ENCODE measurements at regions not wholly inside any gene's neighbourhood (a gene's known extent, or its start where the extent isn't known, plus 50 kb on each side); places are given as distances from the start of the nearest gene placed in this dataset.

DNA sequence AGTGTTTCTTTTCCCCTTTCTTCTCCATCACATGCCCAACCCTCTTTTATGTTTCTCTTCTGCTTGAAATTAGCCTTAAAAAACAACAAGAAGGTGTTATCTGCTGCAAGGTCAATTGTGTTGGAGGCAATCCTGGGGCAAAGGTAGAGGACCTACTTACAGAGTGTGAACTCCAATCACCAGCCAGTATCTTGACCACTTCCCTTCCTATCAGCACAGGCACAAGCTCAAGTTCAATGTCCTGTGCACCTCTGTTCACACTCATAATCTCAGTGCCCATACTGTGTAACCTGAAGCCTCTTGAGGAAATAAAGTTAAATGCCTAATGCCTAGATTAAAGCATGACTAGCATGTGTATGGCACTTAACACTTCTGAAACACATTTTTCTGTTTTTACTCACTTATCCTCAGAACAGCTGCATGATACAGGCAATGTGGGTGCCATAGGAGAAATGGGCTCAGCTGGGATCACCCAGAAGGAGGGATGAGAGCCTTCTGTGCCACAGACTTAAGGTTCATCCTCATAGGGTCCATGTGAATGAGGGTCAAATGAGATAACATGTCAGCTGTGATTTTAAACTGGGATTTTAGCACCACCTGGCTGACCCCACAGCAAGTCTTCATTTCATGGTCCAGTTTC, 701.5 kb downstream of the BCL11A start:
- Histone ChIP-seq H3K36me3 (ENCODE audit: control insufficient read depth, insufficient read depth, low read length) (no peaks in the 10 kb centered on the region), H3K27me3 (ENCODE audit: control insufficient read depth, insufficient read depth, low read length) (no peaks in the 10 kb centered on the region), H3K4me3 (ENCODE audit: low read depth, low read length) (no peak overlapping the region)
- DNase-seq (ENCODE audit: low read depth), result no peak
- TF ChIP-seq, protein P1, sequence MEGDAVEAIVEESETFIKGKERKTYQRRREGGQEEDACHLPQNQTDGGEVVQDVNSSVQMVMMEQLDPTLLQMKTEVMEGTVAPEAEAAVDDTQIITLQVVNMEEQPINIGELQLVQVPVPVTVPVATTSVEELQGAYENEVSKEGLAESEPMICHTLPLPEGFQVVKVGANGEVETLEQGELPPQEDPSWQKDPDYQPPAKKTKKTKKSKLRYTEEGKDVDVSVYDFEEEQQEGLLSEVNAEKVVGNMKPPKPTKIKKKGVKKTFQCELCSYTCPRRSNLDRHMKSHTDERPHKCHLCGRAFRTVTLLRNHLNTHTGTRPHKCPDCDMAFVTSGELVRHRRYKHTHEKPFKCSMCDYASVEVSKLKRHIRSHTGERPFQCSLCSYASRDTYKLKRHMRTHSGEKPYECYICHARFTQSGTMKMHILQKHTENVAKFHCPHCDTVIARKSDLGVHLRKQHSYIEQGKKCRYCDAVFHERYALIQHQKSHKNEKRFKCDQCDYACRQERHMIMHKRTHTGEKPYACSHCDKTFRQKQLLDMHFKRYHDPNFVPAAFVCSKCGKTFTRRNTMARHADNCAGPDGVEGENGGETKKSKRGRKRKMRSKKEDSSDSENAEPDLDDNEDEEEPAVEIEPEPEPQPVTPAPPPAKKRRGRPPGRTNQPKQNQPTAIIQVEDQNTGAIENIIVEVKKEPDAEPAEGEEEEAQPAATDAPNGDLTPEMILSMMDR (IDR thresholded peaks at IDR 0.05; ENCODE audit: insufficient read depth, low read length, poor library complexity, severe bottlenecking), result no peak

DNA sequence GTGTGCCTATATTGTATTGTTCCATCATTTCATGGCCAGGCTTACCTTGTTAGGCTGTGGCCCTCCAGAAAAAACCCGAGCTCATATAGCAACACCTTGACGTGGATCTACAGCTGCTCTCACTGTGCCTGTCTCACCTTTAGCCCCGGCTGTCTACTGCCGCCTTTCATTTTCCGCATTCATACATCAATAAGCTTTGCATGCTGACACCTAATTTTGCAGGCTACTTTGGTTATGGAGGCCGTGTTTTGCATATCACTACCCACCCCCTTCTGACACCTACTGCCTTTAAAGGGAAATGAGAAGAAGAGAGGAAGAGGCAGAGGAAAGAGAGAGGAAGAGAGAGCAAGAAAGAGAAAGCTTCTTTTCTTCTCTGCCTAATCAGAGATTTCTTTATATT, 702.9 kb downstream of the BCL11A start:
- H3K4me3 ChIP-seq (ENCODE audit: low read depth, low read length), result no peak overlapping the region
- no peak for DNase-seq (ENCODE audit: low read depth)
- no peaks in the 10 kb centered on the region for H3K27me3 ChIP-seq (ENCODE audit: control insufficient read depth, insufficient read depth, low read length)
- H3K36me3 ChIP-seq (ENCODE audit: control insufficient read depth, insufficient read depth, low read length), result no peaks in the 10 kb centered on the region
- TF ChIP-seq, protein P1 (IDR thresholded peaks at IDR 0.05; ENCODE audit: insufficient read depth, low read length, poor library complexity, severe bottlenecking), result no peak

DNA sequence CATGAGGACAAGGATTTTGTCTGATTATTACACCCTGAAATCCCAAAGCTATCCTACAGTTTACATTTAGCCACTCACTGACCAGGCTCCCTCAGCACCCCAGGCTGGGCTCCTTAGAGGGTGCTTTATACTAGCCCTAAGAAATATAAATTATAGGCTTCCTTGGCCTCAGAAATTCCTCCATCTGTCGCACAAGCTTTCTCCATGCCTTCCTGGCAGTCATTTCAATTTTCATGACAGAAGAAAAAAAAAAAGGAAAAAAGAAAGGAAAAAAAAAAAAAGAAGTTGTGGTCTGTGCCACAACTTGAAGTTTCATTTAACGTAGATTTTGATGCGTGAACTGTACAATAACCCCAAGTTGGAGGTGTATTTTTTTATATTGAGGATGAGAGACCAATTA, 719.5 kb downstream of the BCL11A start:
- DNase-seq (ENCODE audit: low read depth), result no peak
- TF ChIP-seq, protein P1 (IDR thresholded peaks at IDR 0.05; ENCODE audit: insufficient read depth, low read length, poor library complexity, severe bottlenecking), result no peak
- Histone ChIP-seq H3K4me3 (ENCODE audit: low read depth, low read length) (no peak overlapping the region), H3K36me3 (ENCODE audit: control insufficient read depth, insufficient read depth, low read length) (no peaks in the 10 kb centered on the region), H3K27me3 (ENCODE audit: control insufficient read depth, insufficient read depth, low read length) (no peaks in the 10 kb centered on the region)

DNA sequence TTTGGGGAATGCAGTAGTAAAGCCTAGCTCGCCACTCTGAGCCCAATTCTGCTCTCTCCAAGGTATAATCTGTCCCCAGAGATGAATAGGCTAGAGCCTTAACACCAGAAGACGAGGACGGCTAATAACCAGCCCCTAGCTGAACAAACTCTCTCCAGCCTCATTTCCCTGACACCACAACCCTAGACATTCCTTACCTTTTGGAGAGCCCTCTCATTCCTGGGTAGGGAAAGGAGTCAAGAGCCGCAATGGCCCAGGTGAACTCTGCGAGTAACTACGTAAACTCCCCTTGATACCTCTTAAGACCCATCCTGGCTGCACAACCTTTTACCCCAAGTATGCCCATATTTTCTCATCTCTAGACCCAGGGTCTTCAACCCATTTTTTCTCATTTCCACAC, 722.9 kb downstream of the BCL11A start:
- H3K27me3 ChIP-seq (ENCODE audit: control insufficient read depth, insufficient read depth, low read length), result no peaks in the 10 kb centered on the region
- TF ChIP-seq, protein P1 (IDR thresholded peaks at IDR 0.05; ENCODE audit: insufficient read depth, low read length, poor library complexity, severe bottlenecking), result no peak
- H3K36me3 ChIP-seq (ENCODE audit: control insufficient read depth, insufficient read depth, low read length), result no peaks in the 10 kb centered on the region
- DNase-seq (ENCODE audit: low read depth), result no peak
- no peak overlapping the region for H3K4me3 ChIP-seq (ENCODE audit: low read depth, low read length)

DNA sequence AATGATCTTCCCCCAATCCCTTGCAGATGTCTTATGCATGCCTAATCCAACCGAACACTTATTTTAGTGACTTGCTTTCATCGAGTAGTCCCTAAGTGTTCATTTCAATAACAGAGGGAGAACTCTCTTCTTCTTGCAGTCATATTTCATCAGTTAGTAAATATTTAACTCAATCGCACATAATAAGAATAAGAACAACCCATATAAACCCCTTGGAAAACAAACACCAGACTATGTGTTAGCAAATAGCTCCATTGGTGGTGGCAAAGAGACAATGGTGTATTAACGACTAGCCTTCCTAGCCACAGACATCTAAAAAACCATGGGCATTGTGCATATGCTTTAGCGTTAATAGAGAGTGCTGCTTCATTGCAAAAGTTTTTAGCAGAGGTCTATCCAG, 725.8 kb downstream of the BCL11A start:
- Histone ChIP-seq H3K36me3 (ENCODE audit: control insufficient read depth, insufficient read depth, low read length) (no peaks in the 10 kb centered on the region), H3K27me3 (ENCODE audit: control insufficient read depth, insufficient read depth, low read length) (no peaks in the 10 kb centered on the region), H3K4me3 (ENCODE audit: low read depth, low read length) (no peak overlapping the region)
- TF ChIP-seq, protein P1 (IDR thresholded peaks at IDR 0.05; ENCODE audit: insufficient read depth, low read length, poor library complexity, severe bottlenecking), result no peak
- DNase-seq (ENCODE audit: low read depth), result no peak

DNA sequence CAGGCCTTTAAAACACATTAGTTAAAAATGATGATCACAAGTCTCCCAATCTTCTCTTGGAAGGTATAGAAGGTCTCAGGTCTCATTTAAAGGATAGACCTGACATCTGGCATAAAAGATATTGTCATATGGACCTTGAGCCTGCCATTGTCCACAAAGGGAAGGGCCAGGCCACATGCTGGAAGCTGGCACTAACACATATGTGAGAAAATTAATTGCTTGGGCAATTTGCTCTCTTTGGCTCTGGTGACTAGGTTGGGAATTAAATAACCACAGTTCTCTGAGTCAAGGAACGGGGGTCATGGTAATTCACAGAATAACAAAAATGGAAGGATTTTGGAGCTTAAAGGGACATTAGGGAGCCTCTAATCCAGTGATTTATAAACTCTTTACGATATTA, 727.3 kb downstream of the BCL11A start:
- TF ChIP-seq, protein P1 (IDR thresholded peaks at IDR 0.05; ENCODE audit: insufficient read depth, low read length, poor library complexity, severe bottlenecking), result no peak
- no peak for DNase-seq (ENCODE audit: low read depth)
- Histone ChIP-seq H3K36me3 (ENCODE audit: control insufficient read depth, insufficient read depth, low read length) (no peaks in the 10 kb centered on the region), H3K4me3 (ENCODE audit: low read depth, low read length) (no peak overlapping the region), H3K27me3 (ENCODE audit: control insufficient read depth, insufficient read depth, low read length) (no peaks in the 10 kb centered on the region)

All from kidney epithelial cell (primary cell).